ENCODE measurements at regions not wholly inside any gene's neighbourhood (a gene's known extent, or its start where the extent isn't known, plus 50 kb on each side); places are given as distances from the start of the nearest gene placed in this dataset.

DNA sequence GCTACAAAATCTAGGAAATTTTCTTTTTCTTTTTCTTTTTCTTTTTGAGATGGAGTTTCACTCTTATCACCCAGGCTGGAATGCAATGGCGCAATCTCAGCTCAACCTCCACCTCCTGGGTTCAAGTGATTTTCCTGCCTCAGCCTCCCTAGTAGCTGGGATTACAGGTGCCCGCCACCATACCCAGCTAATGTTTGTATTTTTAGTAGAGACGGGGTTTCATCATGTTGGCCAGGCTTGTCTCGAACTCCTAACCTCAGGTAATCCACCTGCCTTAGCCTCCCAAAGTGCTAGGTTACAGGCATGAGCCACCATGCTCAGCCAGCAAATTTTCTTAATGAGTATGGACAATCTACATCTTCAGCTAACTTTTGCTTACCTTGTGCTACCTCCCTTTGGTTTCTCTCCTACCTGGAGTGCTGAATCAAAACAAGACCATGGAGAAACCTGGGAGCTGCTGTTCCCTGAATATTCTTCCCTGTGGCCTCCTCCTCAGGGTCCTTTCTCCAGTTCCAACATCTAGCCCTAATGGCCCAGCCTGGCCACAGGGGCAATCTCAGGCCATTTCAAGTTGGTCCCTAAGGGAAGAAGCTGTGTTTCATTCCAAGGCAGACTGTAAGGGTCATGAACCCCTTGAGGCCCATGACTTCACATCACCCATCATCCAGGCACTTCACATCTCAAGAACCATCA lies 74.6 kb upstream of the EGLN3 start (continued):
- TF ChIP-seq PAX8 (CRISPR knock-in tag; IDR thresholded peaks at IDR 0.05; ENCODE audit: borderline replicate concordance) (no peak), POLR2AphosphoS2 (IDR thresholded peaks at IDR 0.05; ENCODE audit: low read depth, low read length) (no peak), HIVEP1 (CRISPR knock-in tag; IDR thresholded peaks at IDR 0.05) (peak; percentile 74), ZFYVE20 (CRISPR knock-in tag; IDR thresholded peaks at IDR 0.05; ENCODE audit: borderline replicate concordance, low read depth) (no peak), KLF16 (CRISPR knock-in tag; IDR thresholded peaks at IDR 0.05) (no peak), IRF2 (CRISPR knock-in tag; IDR thresholded peaks at IDR 0.05) (no peak), CCAR2 (optimal IDR thresholded peaks at IDR 0.05; ENCODE audit: low read depth, low read length) (no peak), ZNF251 (CRISPR knock-in tag; IDR thresholded peaks at IDR 0.05) (0 out of 2 replicates have a peak, but pooled peaks have one; percentile 54), ZNF678 (CRISPR knock-in tag; IDR thresholded peaks at IDR 0.05) (peak; percentile 48; the same call in 1 of the 2 replicates), NFE2 (CRISPR knock-in tag; IDR thresholded peaks at IDR 0.05) (no peak), ARNTL (CRISPR knock-in tag; IDR thresholded peaks at IDR 0.05) (peak; percentile 34; the same call in 1 of the 2 replicates), ZNF550 (CRISPR knock-in tag; IDR thresholded peaks at IDR 0.05; ENCODE audit: borderline replicate concordance) (0 out of 2 replicates have a peak, but pooled peaks have one; percentile 80), TFDP2 (CRISPR knock-in tag; IDR thresholded peaks at IDR 0.05) (no peak), ZNF292 (CRISPR knock-in tag; IDR thresholded peaks at IDR 0.05; ENCODE audit: borderline replicate concordance, low read depth) (0 out of 2 replicates have a peak, but pooled peaks have one; percentile 17), FOXJ3 (CRISPR knock-in tag; IDR thresholded peaks at IDR 0.05; ENCODE audit: borderline replicate concordance) (no peak), ZNF460 (CRISPR knock-in tag; IDR thresholded peaks at IDR 0.05; ENCODE audit: borderline replicate concordance) (peak; percentile 85), TEAD3 (CRISPR knock-in tag; optimal IDR thresholded peaks at IDR 0.05; ENCODE audit: borderline replicate concordance) (peak; percentile 86), SMAD1 (CRISPR knock-in tag; IDR thresholded peaks at IDR 0.05; ENCODE audit: borderline replicate concordance, low read depth) (no peak), UBTF (CRISPR knock-in tag; IDR thresholded peaks at IDR 0.05) (0 out of 2 replicates have a peak, but pooled peaks have one; percentile 30), KAT8 (CRISPR knock-in tag; IDR thresholded peaks at IDR 0.05) (no peak), ZBTB3 (CRISPR knock-in tag; IDR thresholded peaks at IDR 0.05; ENCODE audit: borderline replicate concordance, low read depth) (0 out of 2 replicates have a peak, but pooled peaks have one; percentile 68), KDM1A (CRISPR knock-in tag; IDR thresholded peaks at IDR 0.05) (peak; percentile 84; the same call in 1 of the 2 replicates)
- TF ChIP-seq, protein P1, sequence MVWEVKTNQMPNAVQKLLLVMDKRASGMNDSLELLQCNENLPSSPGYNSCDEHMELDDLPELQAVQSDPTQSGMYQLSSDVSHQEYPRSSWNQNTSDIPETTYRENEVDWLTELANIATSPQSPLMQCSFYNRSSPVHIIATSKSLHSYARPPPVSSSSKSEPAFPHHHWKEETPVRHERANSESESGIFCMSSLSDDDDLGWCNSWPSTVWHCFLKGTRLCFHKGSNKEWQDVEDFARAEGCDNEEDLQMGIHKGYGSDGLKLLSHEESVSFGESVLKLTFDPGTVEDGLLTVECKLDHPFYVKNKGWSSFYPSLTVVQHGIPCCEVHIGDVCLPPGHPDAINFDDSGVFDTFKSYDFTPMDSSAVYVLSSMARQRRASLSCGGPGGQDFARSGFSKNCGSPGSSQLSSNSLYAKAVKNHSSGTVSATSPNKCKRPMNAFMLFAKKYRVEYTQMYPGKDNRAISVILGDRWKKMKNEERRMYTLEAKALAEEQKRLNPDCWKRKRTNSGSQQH (CRISPR knock-in tag; IDR thresholded peaks at IDR 0.05; ENCODE audit: low read depth): 0 out of 2 replicates have a peak, but pooled peaks have one; percentile 23
- TF ChIP-seq, protein P2, sequence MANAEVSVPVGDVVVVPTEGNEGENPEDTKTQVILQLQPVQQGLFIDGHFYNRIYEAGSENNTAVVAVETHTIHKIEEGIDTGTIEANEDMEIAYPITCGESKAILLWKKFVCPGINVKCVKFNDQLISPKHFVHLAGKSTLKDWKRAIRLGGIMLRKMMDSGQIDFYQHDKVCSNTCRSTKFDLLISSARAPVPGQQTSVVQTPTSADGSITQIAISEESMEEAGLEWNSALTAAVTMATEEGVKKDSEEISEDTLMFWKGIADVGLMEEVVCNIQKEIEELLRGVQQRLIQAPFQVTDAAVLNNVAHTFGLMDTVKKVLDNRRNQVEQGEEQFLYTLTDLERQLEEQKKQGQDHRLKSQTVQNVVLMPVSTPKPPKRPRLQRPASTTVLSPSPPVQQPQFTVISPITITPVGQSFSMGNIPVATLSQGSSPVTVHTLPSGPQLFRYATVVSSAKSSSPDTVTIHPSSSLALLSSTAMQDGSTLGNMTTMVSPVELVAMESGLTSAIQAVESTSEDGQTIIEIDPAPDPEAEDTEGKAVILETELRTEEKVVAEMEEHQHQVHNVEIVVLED (CRISPR knock-in tag; IDR thresholded peaks at IDR 0.05; ENCODE audit: borderline replicate concordance): 0 out of 2 replicates have a peak, but pooled peaks have one; percentile 17

All from HepG2 (cell line).